H9 (cell line): ENCODE measurements at regions not wholly inside any gene's neighbourhood (a gene's known extent, or its start where the extent isn't known, plus 50 kb on each side); places are given as distances from the start of the nearest gene placed in this dataset.

Experiments
- DNase-seq: peaks from one replicate; pipeline ENCODE4 v3.0.0-alpha.2; 2017
- H2AFZ ChIP-seq: one replicate; pipeline ENCODE4 v1.6.1; 2013; ENCODE audit warnings: mild to moderate bottlenecking, low read length, control low read depth, moderate library complexity
- H2AK5ac ChIP-seq: 2 replicates; pipeline ENCODE4 v1.6.1; 2013; ENCODE audit warnings: low read length, control low read depth, mixed read lengths; ENCODE audit not compliant: insufficient read length
- H2BK120ac ChIP-seq: one replicate; pipeline ENCODE4 v1.6.1; 2013; ENCODE audit warnings: low read depth, mild to moderate bottlenecking, low read length, control low read depth, inconsistent platforms; ENCODE audit not compliant: poor library complexity, severe bottlenecking
- H2BK12ac ChIP-seq: 2 replicates; pipeline ENCODE4 v1.6.1; 2013; ENCODE audit warnings: low read length, control low read depth, mixed read lengths, low read depth; ENCODE audit not compliant: insufficient read length
- H2BK15ac ChIP-seq: 2 replicates; pipeline ENCODE4 v1.6.1; 2013; ENCODE audit warnings: low read depth, low read length, control low read depth
- H2BK20ac ChIP-seq: one replicate; pipeline ENCODE4 v1.6.1; 2013; ENCODE audit warnings: low read depth, mild to moderate bottlenecking, low read length, control low read depth, inconsistent platforms; ENCODE audit not compliant: poor library complexity, severe bottlenecking
- H2BK5ac ChIP-seq: 2 replicates; pipeline ENCODE4 v1.6.1; 2013; ENCODE audit warnings: low read length, control low read depth, mixed read lengths; ENCODE audit not compliant: insufficient read length
- H3K14ac ChIP-seq: 2 replicates; pipeline ENCODE4 v1.6.1; 2013; ENCODE audit warnings: low read length, control low read depth; ENCODE audit not compliant: insufficient read depth
- H3K18ac ChIP-seq: 2 replicates; pipeline ENCODE4 v1.6.1; 2013; ENCODE audit warnings: low read depth, mild to moderate bottlenecking, mixed read lengths, low read length, control low read depth; ENCODE audit not compliant: insufficient read length
- H3K23ac ChIP-seq: 2 replicates; pipeline ENCODE4 v1.6.1; 2013; ENCODE audit warnings: low read length, control low read depth, mixed read lengths, low read depth; ENCODE audit not compliant: insufficient read length
- H3K23me2 ChIP-seq: 2 replicates; pipeline ENCODE4 v1.6.1; 2013; ENCODE audit warnings: low read depth, mild to moderate bottlenecking, mixed read lengths, low read length, control low read depth; ENCODE audit not compliant: insufficient read length, poor library complexity, severe bottlenecking
- H3K27ac ChIP-seq: 2 replicates; pipeline ENCODE4 v1.5.1; 2013; ENCODE audit warnings: low read length, control low read depth, mixed read lengths, low read depth; ENCODE audit not compliant: insufficient read length
- H3K27me3 ChIP-seq: 2 replicates; pipeline ENCODE4 v1.6.1; 2013; ENCODE audit warnings: low read length, control low read depth, inconsistent platforms; ENCODE audit not compliant: insufficient read depth
- H3K4ac ChIP-seq: 2 replicates; pipeline ENCODE4 v1.6.1; 2013; ENCODE audit warnings: low read depth, mild to moderate bottlenecking, control low read depth, inconsistent platforms, low read length, moderate library complexity
- H3K4me1 ChIP-seq: 2 replicates; pipeline ENCODE4 v1.6.1; 2013; ENCODE audit warnings: low read length, control low read depth, inconsistent platforms; ENCODE audit not compliant: insufficient read depth
- H3K4me2 ChIP-seq: 2 replicates; pipeline ENCODE4 v1.6.1; 2013; ENCODE audit warnings: low read length, control low read depth, mixed read lengths; ENCODE audit not compliant: insufficient read length, insufficient read depth
- H3K56ac ChIP-seq: 2 replicates; pipeline ENCODE4 v1.6.1; 2013; ENCODE audit warnings: low read depth, mild to moderate bottlenecking, mixed read lengths, low read length, control low read depth; ENCODE audit not compliant: insufficient read length
- H3K79me1 ChIP-seq: 2 replicates; pipeline ENCODE4 v1.6.1; 2013; ENCODE audit warnings: low read depth, mild to moderate bottlenecking, moderate library complexity, low read length, control low read depth, inconsistent platforms; ENCODE audit not compliant: insufficient read depth, poor library complexity, severe bottlenecking
- H3K79me2 ChIP-seq: 2 replicates; pipeline ENCODE4 v1.6.1; 2013; ENCODE audit warnings: low read length, control low read depth, inconsistent platforms; ENCODE audit not compliant: insufficient read depth
- H3K9ac ChIP-seq: 2 replicates; pipeline ENCODE4 v1.6.1; 2013; ENCODE audit warnings: low read length, control low read depth, mixed read lengths; ENCODE audit not compliant: insufficient read length; ENCODE audit errors: extremely low read depth
- H3K9me3 ChIP-seq: one replicate; pipeline ENCODE4 v1.6.1; 2013; ENCODE audit warnings: low read depth, low read length, inconsistent platforms; ENCODE audit not compliant: control insufficient read depth
- H3T11ph ChIP-seq: one replicate; pipeline ENCODE4 v1.6.1; 2013; ENCODE audit warnings: mild to moderate bottlenecking, low read length, control low read depth, inconsistent platforms
- H4K20me1 ChIP-seq: one replicate; pipeline ENCODE4 v1.6.1; 2013; ENCODE audit not compliant: control insufficient read depth, insufficient read length, insufficient read depth
- H4K5ac ChIP-seq: 2 replicates; pipeline ENCODE4 v1.6.1; 2013; ENCODE audit warnings: low read depth, mild to moderate bottlenecking, mixed read lengths, low read length, control low read depth; ENCODE audit not compliant: insufficient read length
- H4K8ac ChIP-seq: replicated peaks from 2 replicates; pipeline ENCODE4 v1.6.1; 2013; ENCODE audit warnings: low read length, control low read depth, mixed read lengths, low read depth; ENCODE audit not compliant: insufficient read length
- H4K91ac ChIP-seq: 2 replicates; pipeline ENCODE4 v1.6.1; 2013; ENCODE audit warnings: low read depth, mild to moderate bottlenecking, moderate library complexity, mixed read lengths, low read length, control low read depth; ENCODE audit not compliant: insufficient read length
- H3K27ac Mint-ChIP-seq, 3 experiments: 2 replicates in 2 of 3; 3 replicates in 1 of 3; pipeline ENCODE4 v1.8.0; 2020 to 2021; ENCODE audit warnings: mixed read lengths in 3 of 3, mild to moderate bottlenecking in 1 of 3, moderate library complexity in 1 of 3
- H3K27me3 Mint-ChIP-seq: 2 replicates; pipeline ENCODE4 v1.8.0; 2021; ENCODE audit warnings: low read depth, mild to moderate bottlenecking, moderate library complexity, mixed read lengths
- H3K36me3 Mint-ChIP-seq, 3 experiments: 2 replicates in 2 of 3; 3 replicates in 1 of 3; pipeline ENCODE4 v1.8.0; 2020 to 2021; ENCODE audit warnings: low read depth in 3 of 3, mixed read lengths in 3 of 3; ENCODE audit not compliant: insufficient read depth in 1 of 3
- H3K4me1 Mint-ChIP-seq, 2 experiments: 2 replicates each; pipeline ENCODE4 v1.8.0; 2020; ENCODE audit warnings: mixed read lengths in 2 of 2
- H3K4me3 Mint-ChIP-seq, 2 experiments: 2 replicates in 1 of 2; 3 replicates in 1 of 2; pipeline ENCODE4 v1.8.0; 2020 to 2021; ENCODE audit warnings: mild to moderate bottlenecking in 2 of 2, mixed read lengths in 2 of 2, moderate library complexity in 1 of 2
- H3K9me3 Mint-ChIP-seq, 2 experiments: 2 replicates in 1 of 2; 3 replicates in 1 of 2; pipeline ENCODE4 v1.8.0; 2020; ENCODE audit warnings: mild to moderate bottlenecking in 2 of 2, mixed read lengths in 2 of 2, moderate library complexity in 1 of 2
- CTCF ChIP-seq: fragments of 200-600 bp; sonication (generic); conservative IDR thresholded peaks from 3 replicates; pipeline ENCODE4 v1.8.0; 2021; ENCODE audit warnings: antibody characterized with exemption, mild to moderate bottlenecking
- WGBS: extraction: QIAGEN DNeasy Blood & Tissue Kit; methylation state at CpG from one replicate; pipeline ENCODE4 v1.1.7; 2013; ENCODE audit warnings: missing lambda C conversion rate, low lambda C conversion rate, mixed read lengths; ENCODE audit not compliant: insufficient read length; ENCODE audit errors: extremely low coverage; 5-methylcytosine and 5-hydroxymethylcytosine counted together

DNA sequence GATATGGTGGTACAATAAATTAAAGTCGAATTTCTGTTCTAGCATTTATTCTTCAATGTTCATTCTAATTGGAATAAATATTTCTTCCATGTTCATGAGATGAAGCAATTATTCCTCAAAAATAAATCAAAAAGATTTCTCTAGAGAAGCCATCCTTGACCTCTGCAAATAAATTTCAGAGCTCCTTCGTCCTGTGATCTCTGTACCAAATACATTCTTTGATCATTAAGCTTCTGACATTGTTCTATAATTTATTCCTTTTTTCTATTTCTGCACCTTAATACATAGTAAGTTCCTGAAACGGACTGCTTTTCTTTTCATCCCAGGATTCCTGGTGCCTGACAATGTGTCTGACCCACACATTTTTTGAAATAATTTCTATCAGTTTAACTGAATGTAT is 1039.3 kb upstream of the TYRP1 start:
- Histone ChIP-seq H3K79me1 (no peaks in the 10 kb centered on the region), H3T11ph (no peak overlapping the region), H3K18ac (no peak overlapping the region), H3K14ac (no peak overlapping the region), H3K9ac (no peak overlapping the region), H2BK15ac (no peak overlapping the region), H2AFZ (no peak overlapping the region), H2BK20ac (no peak overlapping the region), H3K4me2 (no peak overlapping the region), H3K27me3 (no peaks in the 10 kb centered on the region), H4K20me1 (no peaks in the 10 kb centered on the region), H3K9me3 (no peaks in the 10 kb centered on the region), H2BK5ac (no peak overlapping the region), H2AK5ac (no peak overlapping the region), H3K23me2 (no peaks in the 10 kb centered on the region), H3K79me2 (no peaks in the 10 kb centered on the region), H4K91ac (no peak overlapping the region), H2BK12ac (no peak overlapping the region), H3K56ac (no peak overlapping the region), H4K5ac (no peak overlapping the region), H3K23ac (no peak overlapping the region), H3K4ac (no peak overlapping the region), H3K4me1 (no peaks in the 10 kb centered on the region), H2BK120ac (no peak overlapping the region), H3K27ac (no peak overlapping the region), H4K8ac (no peak overlapping the region)
- Mint-ChIP-seq H3K27me3 (no peaks in the 10 kb centered on the region), H3K4me1 (no peaks in the 10 kb centered on the region), H3K27ac (no peak overlapping the region), H3K9me3 (no peaks in the 10 kb centered on the region), H3K36me3 (no peaks in the 10 kb centered on the region), H3K4me3 (no peak overlapping the region)
- no peak for TF ChIP-seq CTCF
- WGBS = no CpG with 5 or more reads among the region's 3 CpGs
- no peak for DNase-seq
